Right hindlimb (tissue), 1 donor: ENCODE measurements at regions not wholly inside any gene's neighbourhood (a gene's known extent, or its start where the extent isn't known, plus 50 kb on each side); places are given as distances from the start of the nearest gene placed in this dataset.

Experiments
- DNase-seq: peaks from one replicate; pipeline ENCODE4 v3.0.0-alpha.2; 2018

DNA sequence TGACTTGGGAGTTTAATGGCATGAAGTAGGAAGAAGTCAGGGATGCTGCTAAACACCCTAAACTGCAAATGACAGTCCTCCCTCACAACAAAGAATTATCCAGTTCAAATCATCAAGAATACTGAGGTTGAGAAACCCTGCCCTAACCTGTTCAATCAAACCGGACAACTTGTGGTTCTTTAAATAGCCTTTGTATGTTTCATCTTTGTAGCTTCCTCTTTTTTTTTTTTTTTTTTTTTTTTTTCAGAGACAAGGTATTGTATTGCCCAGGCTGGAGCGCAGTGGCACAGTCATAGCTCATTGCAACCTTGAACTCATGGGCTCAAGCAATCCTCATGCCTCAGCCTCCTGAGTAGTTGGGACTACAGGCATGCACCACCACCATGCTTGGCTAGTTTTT is 52.5 kb upstream of the TTC29 start:
- DNase-seq: no peak

- no peak for DNase-seq
Measured at GRCh38 chr4:147003956-147004809, 58.5 kb upstream of the TTC29 start.

GRCh38 chr4:147006229-147006628 is 60.6 kb upstream of the TTC29 start:
- DNase-seq: no peak

- no peak for DNase-seq
Measured at GRCh38 chr4:147009875-147010274, 64.2 kb upstream of the TTC29 start.

DNA sequence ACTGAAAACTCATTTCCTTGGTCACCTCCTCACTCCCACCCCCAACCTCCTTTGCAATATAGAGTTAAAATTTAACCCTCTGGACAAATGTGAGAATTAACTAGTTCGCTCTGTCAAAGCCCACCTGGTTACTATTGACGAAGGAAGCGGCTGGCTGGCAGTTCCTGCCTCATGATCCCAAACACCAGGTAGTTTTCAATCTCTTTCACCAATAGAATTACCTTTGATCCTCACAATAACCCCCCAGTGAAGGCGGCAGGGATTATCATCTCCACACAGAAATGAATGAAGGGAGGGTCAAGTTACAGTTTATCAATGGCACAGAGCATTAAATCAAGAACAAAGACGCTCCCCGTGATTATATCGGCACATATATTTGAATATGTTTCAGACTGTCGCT is 65.7 kb upstream of the TTC29 start:
- DNase-seq: no peak

DNA sequence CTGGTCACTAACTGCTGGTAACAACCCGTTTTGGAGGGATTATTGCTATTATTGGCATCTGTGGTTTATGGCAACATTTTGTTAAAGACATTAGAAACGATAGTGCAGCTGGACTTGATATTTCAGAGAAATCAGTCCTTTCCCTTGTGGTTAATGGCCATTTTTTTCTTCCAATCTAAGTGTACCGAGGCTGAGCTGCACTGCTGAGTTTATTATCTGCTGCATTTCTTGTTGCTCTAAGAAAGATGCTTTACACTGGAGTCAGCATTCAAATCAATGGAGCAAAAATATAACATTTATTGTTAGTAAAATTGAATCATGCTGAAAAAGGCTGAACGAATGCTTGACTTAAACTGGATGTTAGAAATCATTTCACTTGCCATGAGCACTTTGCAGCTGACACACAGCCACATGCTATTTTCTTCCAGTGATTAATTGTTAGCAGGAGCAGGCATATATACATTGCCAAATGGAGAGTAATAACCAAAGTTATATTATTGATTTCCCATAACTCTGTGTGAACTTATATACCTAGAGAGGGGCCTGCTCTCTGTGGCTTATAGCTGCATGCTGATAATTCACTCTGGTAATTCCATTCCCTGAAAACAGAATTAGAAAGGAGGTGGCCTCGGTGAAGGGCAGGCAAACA is 66.5 kb upstream of the TTC29 start:
- DNase-seq: no peak

DNA sequence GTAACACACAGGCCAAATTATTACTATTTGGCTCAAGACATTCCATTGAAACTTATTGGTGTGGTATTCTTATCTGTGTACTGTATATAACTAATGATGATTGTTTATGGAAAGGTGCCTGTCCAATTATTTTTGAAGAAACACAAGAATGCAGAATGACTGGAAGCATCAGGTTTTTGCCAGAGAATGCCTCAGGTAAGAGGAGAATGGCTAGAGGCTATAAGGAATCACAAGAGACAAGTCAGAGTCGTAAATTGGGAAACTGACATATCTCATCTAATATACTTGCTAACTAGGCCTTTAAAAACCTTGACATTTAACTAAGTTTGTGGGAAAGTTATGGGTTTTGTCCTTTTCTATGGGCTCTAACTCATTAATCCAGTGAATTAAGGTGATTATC is 69.3 kb upstream of the TTC29 start:
- no peak for DNase-seq

DNA sequence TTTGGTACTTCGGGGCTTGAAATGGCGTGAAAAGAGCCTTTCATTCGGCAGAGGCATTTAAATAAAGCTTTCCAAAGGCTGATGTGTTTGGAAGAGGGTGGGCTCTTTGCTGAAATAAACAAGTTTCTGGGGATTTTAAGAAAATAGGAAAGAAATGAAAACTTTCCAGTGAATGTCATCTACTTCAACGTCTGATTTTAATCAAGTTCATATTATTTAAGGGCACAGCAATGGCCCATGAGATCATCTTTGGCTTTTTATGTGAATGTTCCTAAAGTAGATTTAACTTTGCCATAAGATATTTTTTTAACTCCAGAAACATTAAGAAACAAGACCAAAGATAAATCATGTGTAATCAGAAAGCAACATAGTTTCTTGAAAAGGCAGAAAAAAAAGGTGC is 69.8 kb upstream of the TTC29 start:
- no peak for DNase-seq

DNA sequence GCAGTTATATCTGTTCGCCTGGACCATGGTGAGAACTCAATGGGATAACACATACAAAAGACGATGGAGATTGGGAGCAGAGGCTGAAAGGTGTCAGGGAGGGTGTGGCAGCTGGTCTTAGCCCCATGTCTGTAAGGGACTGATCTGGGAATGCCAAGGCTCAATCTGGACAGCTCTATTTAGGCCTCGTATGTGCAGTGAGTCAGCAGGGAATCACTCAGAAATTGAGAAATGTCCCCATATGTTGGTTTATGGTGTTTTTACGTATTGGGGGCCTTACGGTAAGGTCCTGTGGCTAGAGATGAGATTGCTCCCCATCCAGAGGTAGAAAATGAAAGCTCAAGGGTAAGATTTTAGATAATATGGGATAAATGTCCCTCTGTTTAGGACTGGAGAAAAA is 71.4 kb upstream of the TTC29 start:
- no peak for DNase-seq

- peak; percentile 56 for DNase-seq
Measured at GRCh38 chr4:147019091-147019490, 73.4 kb upstream of the TTC29 start.

DNA sequence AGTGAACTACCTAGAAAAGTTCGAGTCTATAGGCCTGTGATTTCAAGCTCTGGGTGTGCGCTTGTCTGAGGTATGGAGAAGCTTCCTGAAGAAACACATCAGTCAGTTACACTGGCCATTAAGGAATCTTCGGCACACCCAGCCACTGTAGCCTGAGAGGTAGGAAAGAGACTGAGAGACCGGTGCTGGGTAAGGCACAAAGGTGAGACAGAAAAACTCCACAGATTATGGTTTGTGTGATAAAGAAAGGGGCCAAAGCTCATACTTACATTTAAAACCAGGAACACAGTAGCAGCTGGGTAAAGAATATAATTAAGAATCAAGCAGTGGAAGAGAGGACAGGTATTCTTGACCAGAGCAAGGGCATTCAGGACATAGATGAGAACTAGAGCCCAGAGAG is 74.8 kb upstream of the TTC29 start:
- no peak for DNase-seq

GRCh38 chr4:147025042-147025441 is 79.4 kb upstream of the TTC29 start:
- no peak for DNase-seq

GRCh38 chr4:147029296-147029695 is 83.6 kb upstream of the TTC29 start:
- DNase-seq: no peak

GRCh38 chr4:147034372-147034771 is 88.7 kb upstream of the TTC29 start:
- DNase-seq: no peak

GRCh38 chr4:147037069-147037468 is 91.4 kb upstream of the TTC29 start:
- DNase-seq: no peak

GRCh38 chr4:147039976-147040575 is 94.4 kb upstream of the TTC29 start:
- DNase-seq: no peak

DNA sequence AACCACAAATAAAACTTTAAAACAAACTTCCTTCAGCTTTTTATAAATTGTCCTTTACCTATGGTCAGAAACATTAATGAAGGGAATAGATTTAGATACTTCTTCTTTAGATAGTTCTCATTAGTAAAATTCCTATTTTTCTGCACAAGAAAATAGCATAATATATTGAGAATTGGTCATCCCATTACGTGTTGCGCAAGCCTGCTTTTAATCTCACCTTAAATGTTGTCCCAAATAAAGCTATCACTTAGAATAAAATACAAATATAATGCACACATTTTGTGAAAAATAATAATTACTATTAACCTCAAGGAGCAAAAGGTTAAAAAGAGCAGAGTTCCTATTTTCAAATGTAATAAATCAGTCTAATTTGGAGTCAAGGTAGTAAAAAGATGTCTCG is 95.2 kb upstream of the TTC29 start:
- DNase-seq: no peak

DNA sequence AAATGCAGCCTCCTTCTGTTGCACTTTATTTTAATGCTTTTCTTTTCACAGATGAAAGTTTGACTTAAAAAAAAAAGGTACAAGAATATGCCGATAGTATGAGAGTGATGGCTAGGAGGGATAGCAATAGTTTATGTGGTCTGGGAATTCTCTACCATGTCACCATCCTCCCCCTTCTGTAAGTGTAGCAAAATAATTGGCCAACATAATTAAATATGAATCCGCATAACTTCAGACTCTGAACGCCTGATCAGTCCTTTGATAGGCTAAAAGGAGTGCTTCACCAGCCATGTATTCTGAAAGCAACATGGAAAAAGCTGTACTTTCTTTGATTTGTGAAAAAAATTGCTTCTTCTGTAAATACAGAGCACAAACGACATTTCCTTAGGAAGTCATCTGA is 95.7 kb upstream of the TTC29 start:
- DNase-seq: no peak

GRCh38 chr4:147042046-147042445 is 96.4 kb upstream of the TTC29 start:
- DNase-seq: no peak

DNA sequence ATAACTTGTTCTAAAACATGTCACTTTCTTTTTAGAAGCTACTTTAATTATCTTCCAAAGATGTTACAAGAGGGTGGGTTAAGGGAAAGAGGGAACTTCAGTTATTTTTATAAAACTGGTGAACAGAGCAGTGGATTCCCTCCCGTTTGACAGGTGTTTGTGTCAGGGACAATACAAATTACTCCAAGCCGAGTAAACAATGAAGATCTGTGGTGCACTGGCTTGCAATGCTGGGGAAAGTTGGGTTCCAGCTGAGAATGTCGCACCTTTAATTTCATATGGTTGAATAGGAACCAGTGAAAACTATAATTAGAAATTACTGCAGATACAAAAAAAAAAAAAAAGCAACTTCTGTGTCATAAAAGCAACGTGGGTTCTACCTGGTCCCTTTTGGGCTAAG is 98.6 kb upstream of the TTC29 start:
- DNase-seq: no peak

DNA sequence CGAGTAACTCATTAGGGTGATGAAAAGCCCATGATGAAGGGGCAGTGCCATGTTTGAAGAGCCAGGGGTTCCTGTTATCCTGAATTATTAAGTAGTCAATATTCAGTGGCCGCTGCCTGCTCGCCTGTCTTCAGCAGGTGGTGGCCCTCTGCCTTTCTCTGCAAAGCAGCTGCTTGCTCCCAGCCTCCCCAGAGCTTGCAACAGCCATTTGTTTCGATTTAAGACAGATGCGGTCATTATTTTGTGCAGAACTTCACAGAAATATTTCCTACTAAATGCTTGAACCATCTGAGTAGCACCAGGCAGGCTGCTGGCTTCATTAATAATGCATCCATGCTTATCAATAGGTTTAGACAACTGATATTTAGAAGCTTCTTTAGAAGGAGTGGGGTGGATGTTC is 104.3 kb upstream of the TTC29 start:
- DNase-seq: peak; percentile 44

GRCh38 chr4:147050356-147050765 is 104.7 kb upstream of the TTC29 start:
- DNase-seq: no peak

DNA sequence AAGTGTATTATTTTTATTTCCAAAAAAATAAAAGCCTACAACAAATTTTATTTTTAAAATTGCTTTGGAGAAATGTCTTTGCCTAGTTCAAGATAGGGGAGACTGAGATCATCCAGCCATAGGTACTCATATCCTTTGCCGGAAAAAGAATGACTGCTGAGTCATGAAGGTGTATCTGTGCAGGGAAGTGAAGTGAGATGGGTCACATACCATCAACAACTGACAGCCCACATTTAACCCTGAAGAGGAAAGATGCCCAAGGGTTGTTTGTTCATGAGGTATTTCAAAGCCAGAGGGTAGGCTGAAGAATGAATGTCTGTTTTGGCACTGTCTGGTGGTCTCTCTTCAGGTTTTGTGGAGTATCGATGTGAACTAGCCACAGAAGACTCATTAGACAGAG is 106.7 kb upstream of the TTC29 start:
- no peak for DNase-seq

- no peak for DNase-seq
Measured at GRCh38 chr4:147054228-147054872, 108.7 kb upstream of the TTC29 start.
